H1 (cell line): ENCODE measurements at regions not wholly inside any gene's neighbourhood (a gene's known extent, or its start where the extent isn't known, plus 50 kb on each side); places are given as distances from the start of the nearest gene placed in this dataset.

Experiments
- CTCF ChIA-PET: fragments of 300-600 bp; sonication (Branson Sonifier 250); formaldehyde crosslinking; loops from one replicate; lab custom pipeline; 2021; ENCODE audit not compliant: partially characterized antibody; lab: Charles Lee
- POLR2A ChIA-PET: fragments of 300-600 bp; sonication (Branson Sonifier 250); formaldehyde crosslinking; loops from one replicate; lab custom pipeline; 2021; ENCODE audit warnings: inconsistent platforms; ENCODE audit not compliant: partially characterized antibody; lab: Charles Lee
- DNase-seq, 2 experiments: peaks; one replicate each; pipeline versions ENCODE4 v3.0.0 to v3.0.0-alpha.2; 2010 to 2022; ENCODE audit warnings: low spot score in 2 of 2, low read depth in 1 of 2, mixed read lengths in 1 of 2
- FAIRE-seq: peaks from 2 replicates; lab custom pipeline; 2011; peaks lifted over from hg19 to GRCh38; lab: Jason Lieb, UNC
- H2AFZ ChIP-seq: 2 replicates; pipeline ENCODE4 v1.8.1; 2012; ENCODE audit warnings: low read length, inconsistent platforms
- H2AK5ac ChIP-seq: 2 replicates; pipeline ENCODE4 v1.6.1; 2013; ENCODE audit warnings: low read depth, low read length
- H2BK120ac ChIP-seq: replicated peaks from 2 replicates; pipeline ENCODE3; 2013; ENCODE audit warnings: low read depth, low read length, inconsistent platforms
- H2BK12ac ChIP-seq: 2 replicates; pipeline ENCODE4 v1.6.1; 2013; ENCODE audit warnings: low read depth, low read length
- H2BK15ac ChIP-seq: 2 replicates; pipeline ENCODE4 v1.6.1; 2013; ENCODE audit warnings: low read length
- H2BK20ac ChIP-seq: 2 replicates; pipeline ENCODE4 v1.6.1; 2013; ENCODE audit warnings: low read length
- H2BK5ac ChIP-seq: 2 replicates; pipeline ENCODE4 v1.6.1; 2013; ENCODE audit warnings: low read depth, low read length
- H3K14ac ChIP-seq: 2 replicates; pipeline ENCODE4 v1.6.1; 2013; ENCODE audit warnings: inconsistent platforms; ENCODE audit not compliant: insufficient read length
- H3K18ac ChIP-seq: 2 replicates; pipeline ENCODE4 v1.6.1; 2013; ENCODE audit warnings: low read length; ENCODE audit errors: extremely low read depth
- H3K23ac ChIP-seq: 2 replicates; pipeline ENCODE4 v1.6.1; 2013; ENCODE audit warnings: inconsistent platforms; ENCODE audit not compliant: insufficient read length
- H3K23me2 ChIP-seq: 2 replicates; pipeline ENCODE4 v1.6.1; 2013; ENCODE audit warnings: low read depth, low read length
- H3K27ac ChIP-seq: 2 replicates; pipeline ENCODE4 v1.6.1; 2011; ENCODE audit warnings: low read depth, low read length, inconsistent platforms
- H3K27me3 ChIP-seq, 4 experiments: replicated peaks in 1 of 4; 1 replicate in 1 of 4; 2 replicates in 3 of 4; pipeline versions ENCODE4 v1.6.1 to v1.8.1; 2011 to 2013; ENCODE audit warnings: low read length in 3 of 4, mild to moderate bottlenecking in 3 of 4, inconsistent platforms in 2 of 4, mixed read lengths in 2 of 4, moderate library complexity in 1 of 4; ENCODE audit not compliant: control insufficient read depth in 3 of 4, insufficient read depth in 3 of 4; ENCODE audit errors: extremely low read depth in 1 of 4
- H3K36me3 ChIP-seq, 4 experiments: 2 replicates each; pipeline versions ENCODE4 v1.6.1 to v1.8.1; 2011 to 2013; ENCODE audit warnings: mild to moderate bottlenecking in 4 of 4, low read length in 3 of 4, moderate library complexity in 2 of 4, control low read depth in 1 of 4, inconsistent platforms in 1 of 4; ENCODE audit not compliant: insufficient read depth in 4 of 4, control insufficient read depth in 2 of 4
- H3K4ac ChIP-seq: replicated peaks from 2 replicates; pipeline ENCODE3; 2013; ENCODE audit warnings: low read length, low read depth, mixed read lengths, inconsistent platforms; ENCODE audit not compliant: insufficient read length
- H3K4me1 ChIP-seq, 4 experiments: replicated peaks in 1 of 4; 1 replicate in 1 of 4; 2 replicates in 3 of 4; pipeline versions ENCODE4 v1.6.1 to v1.8.1; 2011 to 2013; ENCODE audit warnings: low read length in 3 of 4, inconsistent platforms in 2 of 4, mixed read lengths in 1 of 4; ENCODE audit not compliant: insufficient read depth in 4 of 4, control insufficient read depth in 3 of 4
- H3K4me2 ChIP-seq, 2 experiments: 2 replicates each; pipeline versions ENCODE4 v1.6.1 to v1.8.1; 2011 to 2013; ENCODE audit warnings: low read depth in 2 of 2, low read length in 2 of 2, control low read depth in 1 of 2, inconsistent platforms in 1 of 2, mild to moderate bottlenecking in 1 of 2; ENCODE audit not compliant: insufficient read depth in 1 of 2
- H3K4me3 ChIP-seq, 4 experiments: fragments of 200-600, 300-600 bp in 1 of 4; sonication (generic), shearing (Covaris generic), sonication (Bioruptor Twin) in 1 of 4; 2 replicates each; pipeline versions ENCODE4 v1.5.1 to v1.8.1; 2011 to 2016; ENCODE audit warnings: low read length in 4 of 4, low read depth in 3 of 4, control low read depth in 2 of 4, inconsistent platforms in 2 of 4, mild to moderate bottlenecking in 2 of 4, mixed read lengths in 1 of 4, moderate library complexity in 1 of 4; ENCODE audit not compliant: insufficient read depth in 2 of 4; ENCODE audit errors: extremely low read depth in 1 of 4
- H3K56ac ChIP-seq: replicated peaks from 2 replicates; pipeline ENCODE3; 2013; ENCODE audit warnings: low read depth, mild to moderate bottlenecking, mixed read lengths, low read length, inconsistent platforms; ENCODE audit not compliant: insufficient read length
- H3K79me1 ChIP-seq: 2 replicates; pipeline ENCODE4 v1.6.1; 2013; ENCODE audit warnings: low read depth, low read length, control low read depth
- H3K79me2 ChIP-seq, 2 experiments: 2 replicates each; pipeline versions ENCODE4 v1.6.1 to v1.8.1; 2012 to 2013; ENCODE audit warnings: low read length in 2 of 2, mild to moderate bottlenecking in 2 of 2, inconsistent platforms in 1 of 2; ENCODE audit not compliant: insufficient read depth in 2 of 2, control insufficient read depth in 1 of 2
- H3K9ac ChIP-seq, 4 experiments: replicated peaks in 1 of 4; 1 replicate in 1 of 4; 2 replicates in 3 of 4; pipeline versions ENCODE4 v1.6.1 to v1.8.1; 2011 to 2013; ENCODE audit warnings: low read depth in 3 of 4, low read length in 3 of 4, control low read depth in 2 of 4, mild to moderate bottlenecking in 2 of 4, moderate library complexity in 2 of 4, inconsistent platforms in 1 of 4; ENCODE audit errors: extremely low read depth in 1 of 4
- H3K9me3 ChIP-seq, 2 experiments: 2 replicates each; pipeline versions ENCODE4 v1.6.1 to v1.8.1; 2012 to 2013; ENCODE audit warnings: mild to moderate bottlenecking in 2 of 2, moderate library complexity in 2 of 2, control low read depth in 1 of 2, inconsistent platforms in 1 of 2, low read depth in 1 of 2, low read length in 1 of 2, mixed read lengths in 1 of 2; ENCODE audit not compliant: insufficient read depth in 2 of 2
- H4K20me1 ChIP-seq, 2 experiments: replicated peaks in 1 of 2; 2 replicates each; pipeline versions ENCODE3 to v1.8.1; 2011 to 2013; ENCODE audit warnings: inconsistent platforms in 2 of 2, low read length in 2 of 2, mild to moderate bottlenecking in 1 of 2; ENCODE audit not compliant: insufficient read depth in 2 of 2, control insufficient read depth in 1 of 2
- H4K5ac ChIP-seq: 2 replicates; pipeline ENCODE4 v1.6.1; 2013; ENCODE audit warnings: low read length, low read depth, mixed read lengths, inconsistent platforms; ENCODE audit not compliant: insufficient read length
- H4K8ac ChIP-seq: 2 replicates; pipeline ENCODE4 v1.8.0; 2013; ENCODE audit warnings: mild to moderate bottlenecking, moderate library complexity, low read length, inconsistent platforms; ENCODE audit not compliant: insufficient read depth; ENCODE audit errors: extremely low read depth
- H4K91ac ChIP-seq: replicated peaks from 2 replicates; pipeline ENCODE3; 2013; ENCODE audit warnings: low read length, mixed read lengths, inconsistent platforms; ENCODE audit not compliant: insufficient read length
- SP2 ChIP-seq: IDR thresholded peaks from 2 replicates; pipeline ENCODE4 v1.6.1; 2012; ENCODE audit warnings: mild to moderate bottlenecking, low read length, inconsistent platforms
- ZNF274 ChIP-seq: IDR thresholded peaks from 2 replicates; pipeline ENCODE4 v1.7.0; 2012; ENCODE audit warnings: low read length, borderline replicate concordance; ENCODE audit errors: extremely low read depth
- WGBS, 2 experiments: shearing (Covaris generic) in 1 of 2; methylation state at CpG; one replicate each; pipeline versions ENCODE4 v1.1.6 to v1.1.7; 2013 to 2015; ENCODE audit warnings: low lambda C conversion rate in 2 of 2, mixed read lengths in 2 of 2, inconsistent platforms in 1 of 2, low coverage in 1 of 2, missing lambda C conversion rate in 1 of 2; ENCODE audit not compliant: insufficient replicate concordance in 2 of 2, insufficient coverage in 1 of 2, insufficient read length in 1 of 2; ENCODE audit errors: extremely low coverage in 1 of 2, missing lambda C conversion rate in 1 of 2; 5-methylcytosine and 5-hydroxymethylcytosine counted together
- TF ChIP-seq, protein P1 (sequence below): IDR thresholded peaks from 2 replicates; pipeline ENCODE4 v1.6.1; 2012; ENCODE audit warnings: inconsistent platforms

DNA sequence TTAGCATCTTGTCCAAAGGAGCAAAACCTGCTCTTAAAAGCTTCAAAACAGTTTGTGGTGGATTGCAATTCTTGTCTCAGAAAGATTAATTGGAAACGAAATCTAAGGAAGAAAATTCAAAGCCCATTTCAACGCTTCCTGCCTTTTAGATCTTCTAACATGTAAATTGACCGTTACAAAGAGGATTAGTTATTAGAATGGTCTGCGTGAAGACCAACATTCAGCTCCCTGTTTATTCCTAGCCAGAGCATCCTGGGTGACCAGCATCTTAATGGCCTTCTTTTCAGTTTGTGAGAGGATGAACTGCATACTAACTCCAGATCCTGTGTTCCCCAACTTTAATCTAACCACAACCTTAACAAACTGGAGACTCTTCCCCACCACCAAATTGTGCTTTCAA lies 109.9 kb upstream of the SLC1A3 start:
- no peak overlapping the region for H3K23ac ChIP-seq
- no peaks in the 10 kb centered on the region for H3K23me2 ChIP-seq
- H3K79me1 ChIP-seq, result no peaks in the 10 kb centered on the region
- WGBS, 2 experiments, result 67% methylated on average over 4 of the region's 4 CpGs; no CpG with 5 or more reads in 1 of the 2 experiments
- FAIRE-seq, result no peak
- no peak overlapping the region for H2BK5ac ChIP-seq
- no peak overlapping the region for H2BK120ac ChIP-seq
- no peak overlapping the region for H4K91ac ChIP-seq
- no peak overlapping the region for H3K4ac ChIP-seq
- ChIA-PET CTCF (interaction anchor here (1.1 to 8.3 kb wide), 3 partner anchors 10 to 81 kb away, joined by 3 to 72 read pairs (median 4); no protein-coding TSS in a partner anchor), POLR2A (no interaction called here)
- peaks cover 0 to 2% (median 0%) of the 10 kb centered on the region in 4 experiments; a peak in 2 of 7 replicates for H3K4me1 ChIP-seq
- no peak for DNase-seq
- no peak overlapping the region for H2BK12ac ChIP-seq
- no peak overlapping the region for H4K8ac ChIP-seq
- no peak overlapping the region for H3K4me3 ChIP-seq
- H4K5ac ChIP-seq, result no peak overlapping the region
- H3K14ac ChIP-seq, result no peak overlapping the region
- no peak overlapping the region for H3K4me2 ChIP-seq
- no peak overlapping the region for H2BK20ac ChIP-seq
- H3K27ac ChIP-seq, result no peak overlapping the region
- H3K27me3 ChIP-seq, result no peaks in the 10 kb centered on the region
- no peaks in the 10 kb centered on the region for H3K9me3 ChIP-seq
- H3K18ac ChIP-seq, result no peak overlapping the region
- H2BK15ac ChIP-seq, result no peak overlapping the region
- H3K79me2 ChIP-seq, result no peaks in the 10 kb centered on the region
- no peak overlapping the region for H3K56ac ChIP-seq
- H4K20me1 ChIP-seq, result no peaks in the 10 kb centered on the region
- H3K36me3 ChIP-seq, result no peaks in the 10 kb centered on the region
- H2AK5ac ChIP-seq, result no peak overlapping the region
- H3K9ac ChIP-seq, result no peak overlapping the region
- H2AFZ ChIP-seq, result peak overlapping the region; percentile 62; the same call in 1 of the 2 replicates
- TF ChIP-seq ZNF274 (no peak), SP2 (no peak)
- TF ChIP-seq, protein P1, sequence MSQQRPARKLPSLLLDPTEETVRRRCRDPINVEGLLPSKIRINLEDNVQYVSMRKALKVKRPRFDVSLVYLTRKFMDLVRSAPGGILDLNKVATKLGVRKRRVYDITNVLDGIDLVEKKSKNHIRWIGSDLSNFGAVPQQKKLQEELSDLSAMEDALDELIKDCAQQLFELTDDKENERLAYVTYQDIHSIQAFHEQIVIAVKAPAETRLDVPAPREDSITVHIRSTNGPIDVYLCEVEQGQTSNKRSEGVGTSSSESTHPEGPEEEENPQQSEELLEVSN, result no peak
